ENCODE measurements at regions not wholly inside any gene's neighbourhood (a gene's known extent, or its start where the extent isn't known, plus 50 kb on each side); places are given as distances from the start of the nearest gene placed in this dataset.

GRCh38 chr20:41984031-41984430 lies 365.9 kb upstream of the CHD6 start:
- no peak for TF ChIP-seq POLR2A (IDR thresholded peaks at IDR 0.05; ENCODE audit: low read depth, low read length)
- TF ChIP-seq POLR2AphosphoS5 (IDR thresholded peaks at IDR 0.05; ENCODE audit: low read depth, low read length) = no peak
- TF ChIP-seq TAF1 (IDR thresholded peaks at IDR 0.05; ENCODE audit: low read depth, low read length) = no peak
- TF ChIP-seq PAX5 (IDR thresholded peaks at IDR 0.05; ENCODE audit: insufficient read depth, low read length, severe bottlenecking) = no peak
- TF ChIP-seq POU2F2 (IDR thresholded peaks at IDR 0.05; ENCODE audit: low read depth, low read length) = no peak
- no peak for TF ChIP-seq SPI1 (IDR thresholded peaks at IDR 0.05; ENCODE audit: low read depth, low read length)

Measured in GM12891 (cell line).